22Rv1 (cell line): ENCODE measurements at regions not wholly inside any gene's neighbourhood (a gene's known extent, or its start where the extent isn't known, plus 50 kb on each side); places are given as distances from the start of the nearest gene placed in this dataset.

Source experiments
- ZFX ChIP-seq: fragments of 450-650 bp; IDR thresholded peaks from 2 replicates; pipeline ENCODE4 v1.6.1; 2017; ENCODE audit warnings: antibody characterized with exemption, borderline replicate concordance
- TF ChIP-seq, protein P1 (sequence below): fragments of 450-650 bp; IDR thresholded peaks from 2 replicates; pipeline ENCODE4 v1.5.1; 2017; ENCODE audit warnings: mild to moderate bottlenecking

DNA sequence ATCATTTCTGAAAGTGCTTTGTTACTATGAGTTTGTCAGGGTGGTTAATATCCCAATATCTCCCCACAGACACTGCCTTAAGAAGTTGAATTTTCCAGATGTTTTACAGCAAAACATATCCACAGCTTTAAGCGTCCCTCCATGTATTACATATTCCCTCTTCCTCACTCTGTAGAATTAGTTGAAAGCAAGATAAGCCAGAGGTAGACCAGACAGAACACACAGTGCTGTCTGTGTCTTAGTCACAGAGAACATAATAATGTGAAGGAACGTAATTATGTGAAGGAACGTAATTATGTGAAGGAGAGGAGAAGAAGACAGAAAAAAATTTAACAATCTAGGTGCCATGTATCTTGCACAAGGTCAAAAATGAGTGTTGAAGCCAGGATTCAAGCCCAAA, 81.9 kb upstream of the LRATD1 start:
- TF ChIP-seq, protein P1, sequence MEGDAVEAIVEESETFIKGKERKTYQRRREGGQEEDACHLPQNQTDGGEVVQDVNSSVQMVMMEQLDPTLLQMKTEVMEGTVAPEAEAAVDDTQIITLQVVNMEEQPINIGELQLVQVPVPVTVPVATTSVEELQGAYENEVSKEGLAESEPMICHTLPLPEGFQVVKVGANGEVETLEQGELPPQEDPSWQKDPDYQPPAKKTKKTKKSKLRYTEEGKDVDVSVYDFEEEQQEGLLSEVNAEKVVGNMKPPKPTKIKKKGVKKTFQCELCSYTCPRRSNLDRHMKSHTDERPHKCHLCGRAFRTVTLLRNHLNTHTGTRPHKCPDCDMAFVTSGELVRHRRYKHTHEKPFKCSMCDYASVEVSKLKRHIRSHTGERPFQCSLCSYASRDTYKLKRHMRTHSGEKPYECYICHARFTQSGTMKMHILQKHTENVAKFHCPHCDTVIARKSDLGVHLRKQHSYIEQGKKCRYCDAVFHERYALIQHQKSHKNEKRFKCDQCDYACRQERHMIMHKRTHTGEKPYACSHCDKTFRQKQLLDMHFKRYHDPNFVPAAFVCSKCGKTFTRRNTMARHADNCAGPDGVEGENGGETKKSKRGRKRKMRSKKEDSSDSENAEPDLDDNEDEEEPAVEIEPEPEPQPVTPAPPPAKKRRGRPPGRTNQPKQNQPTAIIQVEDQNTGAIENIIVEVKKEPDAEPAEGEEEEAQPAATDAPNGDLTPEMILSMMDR: no peak
- no peak for TF ChIP-seq ZFX
